Effector CD4-positive, alpha-beta T cell (primary cell): ENCODE measurements at regions not wholly inside any gene's neighbourhood (a gene's known extent, or its start where the extent isn't known, plus 50 kb on each side); places are given as distances from the start of the nearest gene placed in this dataset.

Source experiments
- DNase-seq: peaks from one replicate; pipeline ENCODE4 v3.0.0-alpha.2; 2020

- no peak for DNase-seq
Observed at GRCh38 chr13:78201411-78201810, 282.8 kb upstream of the EDNRB start.

DNA sequence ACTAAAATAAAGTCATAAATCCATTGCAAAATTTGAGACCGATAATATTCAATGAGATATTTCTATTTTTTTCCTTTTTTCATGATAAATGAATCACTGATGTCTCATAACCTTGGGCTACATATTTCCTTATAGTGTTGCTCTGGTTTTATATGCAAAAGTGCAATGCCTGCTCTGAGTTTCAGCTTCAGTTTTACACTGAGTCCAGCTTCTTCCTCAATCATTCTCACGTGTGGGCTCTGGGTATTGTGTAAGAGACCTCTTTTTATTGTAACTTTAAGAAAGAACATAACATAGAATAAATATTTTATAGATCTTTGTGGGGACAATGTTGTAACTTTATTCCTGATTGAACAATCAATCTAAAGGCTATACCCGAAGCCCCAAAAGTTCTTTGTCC, 280.2 kb upstream of the EDNRB start:
- no peak for DNase-seq

DNA sequence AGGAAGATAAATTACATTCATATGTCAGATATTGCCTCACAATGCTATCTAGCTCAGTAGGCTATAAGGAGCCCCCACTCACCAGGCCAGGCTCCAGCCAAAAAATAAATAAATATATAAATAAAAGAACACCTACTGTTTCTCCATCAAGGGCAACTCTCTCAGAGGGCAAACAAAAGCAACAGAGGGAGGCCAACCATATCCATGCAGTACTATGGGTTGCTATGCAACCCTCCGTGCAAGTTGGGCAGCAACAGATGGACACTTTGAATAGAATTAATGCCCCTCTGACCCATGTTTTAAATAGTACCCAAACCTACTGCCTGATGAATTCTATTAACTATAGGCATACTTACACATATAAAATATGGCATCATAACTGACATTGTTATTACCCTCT, 279.8 kb upstream of the EDNRB start:
- DNase-seq = no peak

DNA sequence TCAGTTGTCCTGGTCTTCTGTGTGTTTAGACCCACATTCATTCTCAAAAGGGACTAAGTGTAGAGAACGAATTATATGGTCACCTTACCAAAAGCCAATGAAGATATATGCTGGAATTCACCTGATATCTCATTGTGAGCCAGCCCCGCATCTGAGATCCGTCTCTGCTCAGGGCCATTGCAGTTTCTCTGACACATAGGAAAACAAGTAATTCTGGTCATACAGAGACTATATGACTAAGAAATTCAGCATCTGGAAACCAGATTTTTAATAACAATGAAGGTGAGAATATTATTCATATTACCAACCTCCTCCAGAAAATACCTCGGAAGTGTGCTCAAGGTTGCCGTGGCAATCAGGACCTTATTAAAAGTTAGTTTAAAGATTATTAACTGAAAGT, 278.6 kb upstream of the EDNRB start:
- no peak for DNase-seq

DNA sequence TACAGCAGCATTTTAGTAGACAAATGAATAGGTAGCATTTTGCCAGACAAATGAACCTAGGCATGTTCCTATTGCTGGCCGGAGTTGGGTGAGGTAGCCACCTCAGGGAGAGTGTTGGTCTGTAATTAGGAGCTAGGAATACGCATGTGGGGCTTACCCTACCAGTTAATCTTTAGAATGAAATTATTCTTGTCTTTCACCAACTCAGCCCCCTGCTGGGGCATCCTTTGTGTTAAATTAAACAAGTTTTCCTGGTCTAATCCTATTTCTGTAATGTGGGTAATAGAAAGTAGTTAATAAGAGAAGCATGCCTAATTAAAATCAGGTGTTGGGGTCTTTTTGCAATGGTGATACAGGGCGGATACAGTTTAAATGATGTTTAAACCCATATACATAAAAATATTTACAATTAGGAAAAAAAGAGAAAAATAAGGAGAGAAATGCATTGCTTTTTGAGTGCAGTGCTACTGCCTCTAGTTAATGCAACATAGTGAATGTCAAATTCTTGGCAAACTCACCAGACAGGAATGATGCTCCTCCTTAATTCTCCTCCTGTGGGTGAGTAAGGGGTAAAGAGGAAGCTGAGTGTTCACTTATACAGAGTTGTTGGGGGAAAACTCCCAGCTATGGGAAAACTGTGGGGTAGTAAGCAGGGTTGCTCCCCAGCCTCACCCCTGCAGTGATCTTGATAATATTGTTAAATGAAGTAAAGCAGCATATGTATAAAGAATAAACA, 276.4 kb upstream of the EDNRB start:
- DNase-seq = no peak

DNA sequence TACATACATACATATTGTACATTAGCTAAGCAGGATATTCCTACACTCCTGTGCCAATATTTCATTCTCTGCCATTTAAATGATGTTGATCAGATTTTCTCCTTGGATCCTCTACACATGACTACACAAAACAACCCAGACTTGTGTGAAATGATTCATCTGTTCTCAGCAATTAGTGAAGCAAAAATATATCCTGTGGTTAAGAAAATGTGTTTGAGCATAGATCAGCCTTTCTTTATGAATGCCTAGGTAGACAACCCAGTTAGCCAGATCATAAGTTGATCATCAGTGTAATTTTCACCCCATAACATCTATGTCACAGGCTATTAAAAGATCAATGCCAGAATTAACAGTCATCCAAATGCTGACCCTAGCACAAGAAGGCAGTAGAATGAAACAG, 275.2 kb upstream of the EDNRB start:
- DNase-seq = no peak

GRCh38 chr13:78192716-78193115, 274.1 kb upstream of the EDNRB start:
- DNase-seq = no peak

- DNase-seq = no peak
Observed at GRCh38 chr13:78190296-78190695, 271.7 kb upstream of the EDNRB start.

GRCh38 chr13:78187781-78188180, 269.1 kb upstream of the EDNRB start:
- no peak for DNase-seq

GRCh38 chr13:78185700-78186099, 267.1 kb upstream of the EDNRB start:
- DNase-seq = no peak

GRCh38 chr13:78183732-78184131, 265.1 kb upstream of the EDNRB start:
- no peak for DNase-seq

GRCh38 chr13:78182813-78183212, 264.2 kb upstream of the EDNRB start:
- no peak for DNase-seq

DNA sequence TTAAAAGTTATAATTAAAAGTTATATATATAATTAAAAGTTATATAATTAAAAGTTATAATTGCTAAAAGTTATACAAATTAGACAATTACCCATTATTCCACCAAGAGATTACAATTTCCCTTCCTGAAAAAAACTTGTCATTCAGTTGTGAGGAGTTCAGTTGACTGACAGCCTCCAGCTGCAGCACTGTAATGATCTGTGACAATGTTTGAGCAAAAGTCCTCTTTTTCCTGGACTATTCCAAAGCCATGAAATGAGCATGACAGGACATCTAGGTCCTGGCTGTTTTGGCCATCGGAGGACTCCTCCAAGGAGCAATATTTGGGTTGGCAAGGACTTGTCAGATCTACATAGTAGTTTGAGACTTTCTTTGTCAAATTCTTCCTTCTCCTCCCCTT, 258.7 kb upstream of the EDNRB start:
- DNase-seq = no peak

- no peak for DNase-seq
Observed at GRCh38 chr13:78176880-78177279, 258.2 kb upstream of the EDNRB start.

DNA sequence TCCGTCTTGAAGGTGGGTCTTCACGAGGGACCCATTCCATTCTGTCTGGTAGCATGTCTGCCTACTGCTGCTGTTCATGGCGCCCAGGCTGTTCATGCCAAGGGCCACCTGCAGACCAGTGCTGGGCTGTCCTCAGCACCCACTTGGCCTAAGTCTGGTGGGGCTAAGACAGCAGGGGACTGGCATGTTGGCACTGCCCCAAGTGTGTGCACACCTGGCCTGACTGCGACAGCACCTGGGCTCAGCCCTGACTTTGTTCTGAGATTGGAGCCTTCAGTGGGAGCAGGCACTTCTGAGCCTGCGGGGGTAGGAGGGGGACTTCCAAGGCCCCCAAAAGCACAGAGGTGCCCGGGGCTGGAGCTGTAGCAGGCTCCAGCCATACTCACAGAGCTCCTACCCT, 250.8 kb upstream of the EDNRB start:
- DNase-seq = no peak

DNA sequence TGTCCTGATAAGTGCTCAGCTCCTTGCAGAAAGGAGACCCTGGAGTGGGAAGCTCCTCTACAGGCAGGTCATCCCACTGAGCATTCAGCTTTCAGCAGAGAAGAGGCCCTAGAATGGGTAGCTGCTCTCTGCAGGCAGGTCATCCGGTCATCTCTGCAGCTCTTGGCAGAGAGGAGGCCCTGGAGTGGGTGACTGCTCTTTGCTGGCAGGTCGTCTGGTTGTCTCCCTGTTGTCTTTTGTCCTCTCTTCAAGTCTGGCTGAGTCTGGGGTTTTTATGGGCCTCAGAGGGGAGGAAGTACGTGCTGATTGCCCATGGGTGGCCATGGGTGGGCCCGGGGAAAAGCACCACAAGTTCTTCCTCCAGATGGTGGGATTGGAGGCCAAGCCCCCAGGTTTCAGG, 250.3 kb upstream of the EDNRB start:
- no peak for DNase-seq

DNA sequence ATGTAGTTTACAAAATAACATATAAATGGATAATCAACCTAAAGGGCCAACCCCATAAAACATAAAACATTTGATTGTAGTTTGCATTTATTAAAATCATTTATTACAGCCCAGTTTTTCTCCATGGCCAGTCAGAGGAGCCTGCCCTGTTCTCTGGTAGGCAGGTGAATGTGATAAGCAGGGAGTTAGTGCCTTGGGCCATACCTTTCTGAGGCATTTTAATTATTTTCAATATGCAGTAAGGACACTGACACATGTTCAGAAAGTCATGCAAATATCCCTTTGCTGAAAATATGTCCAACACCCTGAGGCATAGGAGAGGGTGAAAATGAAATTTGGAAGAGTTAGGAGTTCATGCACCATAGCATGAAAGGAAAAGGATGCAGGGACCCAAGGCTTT, 242.6 kb upstream of the EDNRB start:
- no peak for DNase-seq

GRCh38 chr13:78160793-78161192, 242.2 kb upstream of the EDNRB start:
- DNase-seq = no peak

DNA sequence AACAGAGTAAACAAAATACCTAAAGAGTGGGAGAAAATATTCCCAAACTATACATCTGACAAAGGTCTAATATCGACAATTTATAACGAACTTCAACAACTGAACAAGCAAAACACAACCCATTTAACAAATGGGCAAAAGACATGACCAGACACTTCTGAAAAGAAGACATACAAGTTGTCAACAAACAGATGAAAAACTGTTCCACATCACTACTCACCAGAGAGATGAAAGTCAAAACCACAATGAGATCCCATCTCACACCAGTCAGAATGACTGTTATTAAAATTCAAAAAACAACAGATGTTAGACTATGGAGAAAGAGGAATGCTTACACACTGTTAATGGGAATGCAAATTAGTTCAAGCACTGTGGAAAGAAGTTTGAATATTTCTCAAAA, 233.8 kb upstream of the EDNRB start:
- DNase-seq = no peak

GRCh38 chr13:78147905-78148304, 229.3 kb upstream of the EDNRB start:
- no peak for DNase-seq

DNA sequence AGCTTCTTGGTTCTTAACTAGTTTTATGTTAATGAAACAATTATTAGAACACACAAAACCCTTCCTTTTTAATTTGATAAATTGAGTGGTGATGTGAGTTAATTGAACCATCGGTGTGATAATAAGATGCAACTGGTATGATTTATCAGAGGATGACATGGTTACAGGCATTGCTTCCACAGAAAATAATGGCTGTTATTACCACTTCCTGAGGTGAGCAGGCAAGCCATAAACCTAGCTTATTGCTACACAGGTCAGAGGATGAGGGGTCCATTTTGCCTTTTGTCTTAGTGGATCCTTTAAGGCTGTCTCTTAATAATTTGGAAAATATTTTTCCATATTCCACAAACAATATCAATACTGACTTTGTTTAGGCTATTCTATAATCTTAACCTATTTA, 226.6 kb upstream of the EDNRB start:
- DNase-seq = no peak

DNA sequence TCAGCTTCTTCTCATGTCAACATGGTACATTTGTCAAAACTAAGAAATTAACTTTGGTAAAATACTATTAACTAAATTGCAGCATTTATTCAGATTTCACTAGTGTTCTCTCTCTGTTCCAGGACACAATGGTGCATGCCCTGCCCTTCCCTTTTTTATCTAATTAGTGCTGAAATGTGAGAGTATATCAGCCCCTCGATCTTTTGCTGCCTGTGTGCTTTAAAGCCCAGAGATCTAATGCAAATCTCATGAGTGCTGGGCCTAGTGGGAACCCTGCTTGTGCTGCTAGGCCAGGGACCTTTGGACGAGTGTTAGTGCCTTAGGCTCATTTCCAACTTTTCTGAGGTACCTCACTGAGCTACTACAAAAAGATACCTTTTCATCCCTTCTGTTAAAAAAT, 221.1 kb upstream of the EDNRB start:
- no peak for DNase-seq

DNA sequence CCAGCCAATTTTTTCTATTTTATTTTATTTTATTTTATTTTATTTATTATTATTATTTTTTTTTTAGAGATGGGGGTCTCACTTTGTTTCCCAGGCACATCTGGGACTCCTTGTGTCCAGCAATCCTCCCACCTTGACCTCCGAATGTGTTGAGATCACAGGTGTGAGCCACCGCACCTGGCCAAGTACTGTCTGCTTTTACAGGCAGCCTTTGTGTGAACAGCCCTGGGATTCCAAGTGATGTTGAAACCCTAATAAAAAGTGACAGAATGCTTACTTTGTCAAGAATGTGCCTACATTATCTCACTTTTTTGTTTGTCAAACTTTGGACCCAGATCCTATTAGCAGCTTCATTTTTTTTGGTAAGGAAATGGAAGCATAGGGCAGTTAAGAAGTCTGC, 220.1 kb upstream of the EDNRB start:
- no peak for DNase-seq

- no peak for DNase-seq
Observed at GRCh38 chr13:78137404-78138142, 218.9 kb upstream of the EDNRB start.

- no peak for DNase-seq
Observed at GRCh38 chr13:78136966-78137365, 218.3 kb upstream of the EDNRB start.
